GM13977 (cell line): ENCODE measurements at regions not wholly inside any gene's neighbourhood (a gene's known extent, or its start where the extent isn't known, plus 50 kb on each side); places are given as distances from the start of the nearest gene placed in this dataset.

Experiments used
- DNase-seq: peaks from one replicate; pipeline ENCODE4 v3.0.0; 2012; ENCODE audit warnings: low spot score
- in situ Hi-C: fragments of 300-500 bp; cut with MboI; formaldehyde crosslinking; loops from one replicate; pipeline ENCODE4 v1.12.0; 2022; ENCODE audit warnings: low sequenced_read_pairs, low pct_unique_long_range_greater_than_20kb, mixed read lengths, inconsistent platforms; ENCODE audit not compliant: unreplicated experiment
- TF ChIP-seq, protein P1 (sequence below): IDR thresholded peaks from 2 replicates; pipeline ENCODE4 v1.5.1; 2012; ENCODE audit warnings: mild to moderate bottlenecking, control low read depth; ENCODE audit not compliant: insufficient read depth; ENCODE audit errors: extremely low read depth, missing control alignments

DNA sequence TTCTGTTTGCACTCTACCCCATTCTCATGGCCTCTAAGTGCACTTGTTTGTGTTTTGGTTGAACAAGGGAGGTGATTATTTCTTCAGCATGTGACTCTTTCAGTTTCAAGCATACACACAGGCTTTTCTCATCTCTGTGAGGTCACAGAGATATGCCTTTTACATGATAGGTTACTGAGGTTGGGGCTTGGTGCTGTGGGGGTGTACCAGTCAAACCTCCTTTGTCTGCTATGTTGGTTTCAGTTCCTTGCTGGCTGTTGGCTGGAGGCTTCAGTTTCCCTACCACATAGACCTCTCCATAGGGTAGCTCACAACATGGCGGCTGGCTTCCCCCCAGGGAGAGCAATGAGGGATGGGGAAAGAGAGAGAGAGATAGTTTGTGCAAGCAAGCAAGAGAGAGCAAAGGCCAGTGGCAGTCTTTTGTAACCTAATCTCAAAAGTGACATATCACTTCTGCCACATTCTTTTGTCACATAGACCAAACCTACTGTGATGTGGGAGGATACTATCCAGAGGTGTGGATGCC lies 96.7 kb upstream of the SEMA6A start:
- in situ Hi-C loops: no loop called here
- TF ChIP-seq, protein P1, sequence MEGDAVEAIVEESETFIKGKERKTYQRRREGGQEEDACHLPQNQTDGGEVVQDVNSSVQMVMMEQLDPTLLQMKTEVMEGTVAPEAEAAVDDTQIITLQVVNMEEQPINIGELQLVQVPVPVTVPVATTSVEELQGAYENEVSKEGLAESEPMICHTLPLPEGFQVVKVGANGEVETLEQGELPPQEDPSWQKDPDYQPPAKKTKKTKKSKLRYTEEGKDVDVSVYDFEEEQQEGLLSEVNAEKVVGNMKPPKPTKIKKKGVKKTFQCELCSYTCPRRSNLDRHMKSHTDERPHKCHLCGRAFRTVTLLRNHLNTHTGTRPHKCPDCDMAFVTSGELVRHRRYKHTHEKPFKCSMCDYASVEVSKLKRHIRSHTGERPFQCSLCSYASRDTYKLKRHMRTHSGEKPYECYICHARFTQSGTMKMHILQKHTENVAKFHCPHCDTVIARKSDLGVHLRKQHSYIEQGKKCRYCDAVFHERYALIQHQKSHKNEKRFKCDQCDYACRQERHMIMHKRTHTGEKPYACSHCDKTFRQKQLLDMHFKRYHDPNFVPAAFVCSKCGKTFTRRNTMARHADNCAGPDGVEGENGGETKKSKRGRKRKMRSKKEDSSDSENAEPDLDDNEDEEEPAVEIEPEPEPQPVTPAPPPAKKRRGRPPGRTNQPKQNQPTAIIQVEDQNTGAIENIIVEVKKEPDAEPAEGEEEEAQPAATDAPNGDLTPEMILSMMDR: no peak
- peak; percentile 56 for DNase-seq

DNA sequence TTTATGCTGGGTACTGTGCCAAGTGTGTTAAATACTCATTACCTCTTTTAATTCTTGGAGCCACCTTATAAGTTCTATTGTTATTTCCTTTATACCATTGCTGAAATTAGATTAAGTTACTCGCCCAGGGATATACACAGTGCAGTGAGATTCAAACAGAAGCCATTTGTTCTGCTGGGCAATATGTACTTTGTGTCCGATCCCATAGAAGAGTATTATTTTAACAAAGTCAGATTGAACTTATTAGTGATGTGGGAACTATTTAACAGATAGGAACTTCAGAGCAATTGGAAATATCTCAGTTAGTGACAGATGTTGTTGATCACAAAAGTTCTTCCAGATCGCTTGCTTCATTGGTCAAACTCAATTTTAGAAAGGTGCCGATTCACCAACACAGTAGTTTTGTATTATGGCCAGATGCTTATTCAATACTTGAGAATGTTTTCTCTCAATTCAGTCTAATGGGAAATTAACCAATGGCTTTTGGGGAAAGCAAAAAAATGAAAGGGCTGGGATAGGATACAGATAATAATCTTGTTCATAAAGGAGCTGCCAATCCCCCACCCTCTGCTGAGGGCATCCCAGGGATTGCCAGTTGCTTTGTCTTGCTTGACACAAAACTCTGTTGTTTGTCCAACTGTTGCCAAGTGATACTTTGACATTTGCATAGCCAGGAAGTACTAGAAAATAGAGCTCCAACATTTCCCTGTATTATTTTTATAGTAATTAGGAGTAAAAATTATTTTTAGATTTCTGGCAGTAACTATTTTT lies 94.8 kb upstream of the SEMA6A start:
- DNase-seq: no peak
- TF ChIP-seq, protein P1: no peak
- in situ Hi-C loops: no loop called here

GRCh38 chr5:116668390-116668789 lies 93.8 kb upstream of the SEMA6A start:
- TF ChIP-seq, protein P1: no peak
- DNase-seq: no peak
- in situ Hi-C loops: no loop called here

GRCh38 chr5:116666901-116667300 lies 92.3 kb upstream of the SEMA6A start:
- in situ Hi-C loops: no loop called here
- TF ChIP-seq, protein P1: no peak
- DNase-seq: no peak

GRCh38 chr5:116664988-116665387 lies 90.4 kb upstream of the SEMA6A start:
- DNase-seq: no peak
- in situ Hi-C loops: no loop called here
- TF ChIP-seq, protein P1: no peak

- no peak for DNase-seq
- in situ Hi-C loops: no loop called here
- TF ChIP-seq, protein P1: no peak
Observed at GRCh38 chr5:116663081-116663480, 88.5 kb upstream of the SEMA6A start.

DNA sequence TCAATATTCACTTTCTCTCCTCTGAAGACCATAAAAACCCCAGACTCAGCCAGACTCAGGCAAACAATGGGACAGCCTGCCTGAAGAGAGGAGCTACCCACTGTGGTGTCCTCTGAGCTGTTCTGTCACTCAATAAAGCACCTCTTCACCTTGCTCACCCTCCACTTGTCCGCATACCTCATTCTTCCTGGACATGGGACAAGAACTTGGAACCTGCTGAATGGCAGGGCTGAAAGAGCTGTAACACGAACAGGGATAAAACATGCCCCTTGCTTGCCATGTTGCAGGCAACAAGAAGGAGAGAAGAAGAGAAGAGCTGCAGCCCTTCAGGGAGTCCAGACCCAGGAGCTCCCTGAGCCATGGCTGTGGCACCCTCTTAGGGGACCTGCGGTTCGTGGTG lies 86.8 kb upstream of the SEMA6A start:
- DNase-seq: no peak
- in situ Hi-C loops: no loop called here
- TF ChIP-seq, protein P1: no peak
